Activated CD4-positive, CD25-positive, alpha-beta regulatory T cell treated with anti-CD3 and anti-CD28 coated beads, Interleukin-2, amount 50 U/mL, for 24 hours (primary cell): ENCODE measurements at regions not wholly inside any gene's neighbourhood (a gene's known extent, or its start where the extent isn't known, plus 50 kb on each side); places are given as distances from the start of the nearest gene placed in this dataset.
"Not testable (repeated sequence)": the region's sequence is repeated elsewhere in the genome, so short reads cannot be mapped to it uniquely, and the experiment has no call there.

Experiments
- ATAC-seq, 2 donors: fragments of 150-1000 bp; cut with Tn5 transposase; one replicate each; pipeline ENCODE4 v1.10.0; 2021; ENCODE audit warnings: mild to moderate bottlenecking in 1 of 2, moderate library complexity in 1 of 2

GRCh38 chr13:89514534-89515312, 1832.8 kb upstream of the MIR17HG start:
- ATAC-seq, result no peak

GRCh38 chr13:89515948-89516347, 1831.5 kb upstream of the MIR17HG start:
- no peak for ATAC-seq

- ATAC-seq, result no peak
Observed at GRCh38 chr13:89518289-89519077, 1829.0 kb upstream of the MIR17HG start.

- ATAC-seq, result no peak
Observed at GRCh38 chr13:89520468-89520867, 1827.0 kb upstream of the MIR17HG start.

GRCh38 chr13:89521672-89522071, 1825.8 kb upstream of the MIR17HG start:
- ATAC-seq, result not testable (repeated sequence)

- no peak for ATAC-seq
Observed at GRCh38 chr13:89541091-89542030, 1806.1 kb upstream of the MIR17HG start.

GRCh38 chr13:89550938-89551337, 1796.5 kb upstream of the MIR17HG start:
- ATAC-seq, result no peak

- no peak for ATAC-seq
Observed at GRCh38 chr13:89554801-89555200, 1792.7 kb upstream of the MIR17HG start.

- ATAC-seq, result no peak
Observed at GRCh38 chr13:89565476-89566100, 1781.9 kb upstream of the MIR17HG start.

GRCh38 chr13:89567025-89567424, 1780.5 kb upstream of the MIR17HG start:
- no peak for ATAC-seq

- no peak for ATAC-seq
Observed at GRCh38 chr13:89568276-89568675, 1779.2 kb upstream of the MIR17HG start.

GRCh38 chr13:89568746-89569145, 1778.7 kb upstream of the MIR17HG start:
- ATAC-seq, result no peak

- no peak for ATAC-seq
Observed at GRCh38 chr13:89571676-89572075, 1775.8 kb upstream of the MIR17HG start.

- no peak for ATAC-seq
Observed at GRCh38 chr13:89574077-89574476, 1773.4 kb upstream of the MIR17HG start.

GRCh38 chr13:89577301-89577700, 1770.2 kb upstream of the MIR17HG start:
- no peak for ATAC-seq

GRCh38 chr13:89584058-89584620, 1763.3 kb upstream of the MIR17HG start:
- no peak for ATAC-seq

GRCh38 chr13:89602655-89603054, 1744.8 kb upstream of the MIR17HG start:
- ATAC-seq, result no peak

- ATAC-seq, result no peak
Observed at GRCh38 chr13:89603187-89603586, 1744.3 kb upstream of the MIR17HG start.

GRCh38 chr13:89609318-89609717, 1738.2 kb upstream of the MIR17HG start:
- no peak for ATAC-seq

- no peak for ATAC-seq
Observed at GRCh38 chr13:89610331-89610730, 1737.2 kb upstream of the MIR17HG start.

- no peak for ATAC-seq
Observed at GRCh38 chr13:89610881-89611280, 1736.6 kb upstream of the MIR17HG start.

GRCh38 chr13:89627996-89628395, 1719.5 kb upstream of the MIR17HG start:
- ATAC-seq, result no peak
